ENCODE measurements at regions not wholly inside any gene's neighbourhood (a gene's known extent, or its start where the extent isn't known, plus 50 kb on each side); places are given as distances from the start of the nearest gene placed in this dataset.

- no peak overlapping the region for H3K4me3 Mint-ChIP-seq (ENCODE audit: unreplicated experiment)
- H3K27me3 Mint-ChIP-seq (ENCODE audit: unreplicated experiment), result no peaks in the 10 kb centered on the region
- peaks cover 7% of the 10 kb centered on the region for H3K9me3 Mint-ChIP-seq (ENCODE audit: unreplicated experiment)
Observed at GRCh38 chr20:57074386-57074785, 192.1 kb downstream of the BMP7 start.

GRCh38 chr20:57075181-57075580 is 191.3 kb downstream of the BMP7 start:
- Mint-ChIP-seq H3K27ac (ENCODE audit: unreplicated experiment) (no peak overlapping the region), H3K4me1 (ENCODE audit: low read depth, unreplicated experiment) (peaks cover 14% of the 10 kb centered on the region), H3K9me3 (ENCODE audit: unreplicated experiment) (peaks cover 10% of the 10 kb centered on the region), H3K36me3 (ENCODE audit: unreplicated experiment) (peaks cover 22% of the 10 kb centered on the region), H3K27me3 (ENCODE audit: unreplicated experiment) (no peaks in the 10 kb centered on the region), H3K4me3 (ENCODE audit: unreplicated experiment) (no peak overlapping the region)
- no peak for TF ChIP-seq CTCF (IDR thresholded peaks at IDR 0.05; ENCODE audit: partially characterized antibody, unreplicated experiment)
- DNase-seq, result no peak

More at GRCh38 chr20:57074386-57074785, 192.1 kb downstream of the BMP7 start:
- H3K36me3 Mint-ChIP-seq (ENCODE audit: unreplicated experiment), result peaks cover 22% of the 10 kb centered on the region
- H3K27ac Mint-ChIP-seq (ENCODE audit: unreplicated experiment), result no peak overlapping the region
- TF ChIP-seq CTCF (IDR thresholded peaks at IDR 0.05; ENCODE audit: partially characterized antibody, unreplicated experiment), result no peak
- peaks cover 20% of the 10 kb centered on the region for H3K4me1 Mint-ChIP-seq (ENCODE audit: low read depth, unreplicated experiment)
- no peak for DNase-seq

- H3K4me3 Mint-ChIP-seq (ENCODE audit: unreplicated experiment), result no peak overlapping the region
- no peaks in the 10 kb centered on the region for H3K27me3 Mint-ChIP-seq (ENCODE audit: unreplicated experiment)
- H3K36me3 Mint-ChIP-seq (ENCODE audit: unreplicated experiment), result peaks cover 22% of the 10 kb centered on the region
- no peak overlapping the region for H3K27ac Mint-ChIP-seq (ENCODE audit: unreplicated experiment)
- TF ChIP-seq CTCF (IDR thresholded peaks at IDR 0.05; ENCODE audit: partially characterized antibody, unreplicated experiment), result no peak
- H3K9me3 Mint-ChIP-seq (ENCODE audit: unreplicated experiment), result peaks cover 10% of the 10 kb centered on the region
- peaks cover 12% of the 10 kb centered on the region for H3K4me1 Mint-ChIP-seq (ENCODE audit: low read depth, unreplicated experiment)
- no peak for DNase-seq
Observed at GRCh38 chr20:57075603-57076002, 190.8 kb downstream of the BMP7 start.

- peaks cover 6% of the 10 kb centered on the region for H3K4me1 Mint-ChIP-seq (ENCODE audit: low read depth, unreplicated experiment)
- H3K36me3 Mint-ChIP-seq (ENCODE audit: unreplicated experiment), result peaks cover 22% of the 10 kb centered on the region
- peaks cover 10% of the 10 kb centered on the region for H3K9me3 Mint-ChIP-seq (ENCODE audit: unreplicated experiment)
- DNase-seq, result no peak
- TF ChIP-seq CTCF (IDR thresholded peaks at IDR 0.05; ENCODE audit: partially characterized antibody, unreplicated experiment), result no peak
- H3K4me3 Mint-ChIP-seq (ENCODE audit: unreplicated experiment), result no peak overlapping the region
- no peak overlapping the region for H3K27ac Mint-ChIP-seq (ENCODE audit: unreplicated experiment)
- H3K27me3 Mint-ChIP-seq (ENCODE audit: unreplicated experiment), result no peaks in the 10 kb centered on the region
Observed at GRCh38 chr20:57076152-57076652, 190.2 kb downstream of the BMP7 start.

GRCh38 chr20:57076951-57077350 is 189.5 kb downstream of the BMP7 start:
- no peak for TF ChIP-seq CTCF (IDR thresholded peaks at IDR 0.05; ENCODE audit: partially characterized antibody, unreplicated experiment)
- Mint-ChIP-seq H3K27me3 (ENCODE audit: unreplicated experiment) (peaks cover 1% of the 10 kb centered on the region), H3K27ac (ENCODE audit: unreplicated experiment) (no peak overlapping the region), H3K9me3 (ENCODE audit: unreplicated experiment) (peaks cover 10% of the 10 kb centered on the region), H3K4me3 (ENCODE audit: unreplicated experiment) (no peak overlapping the region), H3K4me1 (ENCODE audit: low read depth, unreplicated experiment) (peaks cover 3% of the 10 kb centered on the region), H3K36me3 (ENCODE audit: unreplicated experiment) (peaks cover 22% of the 10 kb centered on the region)
- no peak for DNase-seq

Measured in glutamatergic neuron (in vitro differentiated cells).